ENCODE measurements at regions not wholly inside any gene's neighbourhood (a gene's known extent, or its start where the extent isn't known, plus 50 kb on each side); places are given as distances from the start of the nearest gene placed in this dataset.
"Not testable (repeated sequence)": the region's sequence is repeated elsewhere in the genome, so short reads cannot be mapped to it uniquely, and the experiment has no call there.

GRCh38 chr10:33783557-33783956 lies 449.1 kb upstream of the NRP1 start:
- DNase-seq (ENCODE audit: low read depth in 2 of 2): no peak

DNA sequence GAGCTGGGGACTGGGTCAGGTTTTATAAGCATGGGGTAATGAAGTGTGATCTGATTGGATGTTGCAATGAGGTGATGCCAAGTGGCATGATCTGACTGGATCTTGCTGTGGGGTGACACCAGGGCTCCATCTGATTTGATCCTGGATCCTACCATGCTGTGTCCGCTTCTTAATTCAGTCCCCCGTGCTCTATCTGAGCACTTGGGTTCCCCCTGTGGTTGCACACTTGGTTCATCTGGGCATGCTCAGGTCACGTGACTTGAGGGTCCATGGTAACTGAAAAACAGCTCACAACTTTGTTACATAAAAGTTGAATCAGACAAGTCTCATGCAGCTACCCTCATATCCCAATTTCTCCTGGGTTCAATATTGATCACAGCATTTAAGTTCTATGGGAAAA lies 448.6 kb upstream of the NRP1 start:
- DNase-seq (ENCODE audit: low read depth in 2 of 2): no peak

DNA sequence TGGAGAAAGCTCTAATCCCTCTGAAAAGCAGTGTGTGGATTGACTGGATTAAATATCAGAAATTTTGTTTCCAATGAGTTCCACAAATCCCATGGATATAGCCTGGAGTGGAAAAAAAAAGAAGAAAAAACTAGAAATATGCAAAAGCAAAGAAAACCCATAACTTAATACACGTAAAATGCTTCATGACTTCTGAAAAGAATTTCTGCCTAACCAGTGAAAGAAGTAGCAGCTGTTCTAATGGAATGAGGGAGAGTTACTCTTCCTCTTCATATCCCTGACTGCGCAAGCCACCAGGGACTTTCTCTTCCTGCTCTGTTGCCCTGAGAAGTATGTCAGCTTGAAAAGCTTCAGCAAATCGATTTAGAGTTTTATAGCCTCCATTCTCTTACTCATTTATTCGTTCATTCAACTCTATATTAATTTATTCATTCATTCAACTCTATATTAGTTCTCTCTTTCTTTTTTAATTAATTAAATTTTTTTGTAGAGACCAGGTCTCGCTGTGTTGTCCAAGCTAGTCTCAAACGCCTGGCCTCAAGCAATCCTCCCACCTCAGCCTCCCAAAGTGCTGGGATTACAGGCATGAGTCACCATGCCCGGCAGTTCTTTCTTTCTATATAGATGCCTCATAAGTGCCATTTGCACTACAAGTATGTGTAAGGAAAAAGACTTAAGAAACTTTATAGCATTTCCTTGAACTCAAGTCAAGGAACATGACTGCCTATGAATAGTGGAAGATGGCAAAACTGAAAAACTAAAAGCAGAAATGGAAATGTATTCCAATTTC lies 447.3 kb upstream of the NRP1 start:
- no peak for DNase-seq (ENCODE audit: low read depth in 2 of 2)

- DNase-seq (ENCODE audit: low read depth in 2 of 2): no peak
Measured at GRCh38 chr10:33780961-33781360, 446.5 kb upstream of the NRP1 start.

DNA sequence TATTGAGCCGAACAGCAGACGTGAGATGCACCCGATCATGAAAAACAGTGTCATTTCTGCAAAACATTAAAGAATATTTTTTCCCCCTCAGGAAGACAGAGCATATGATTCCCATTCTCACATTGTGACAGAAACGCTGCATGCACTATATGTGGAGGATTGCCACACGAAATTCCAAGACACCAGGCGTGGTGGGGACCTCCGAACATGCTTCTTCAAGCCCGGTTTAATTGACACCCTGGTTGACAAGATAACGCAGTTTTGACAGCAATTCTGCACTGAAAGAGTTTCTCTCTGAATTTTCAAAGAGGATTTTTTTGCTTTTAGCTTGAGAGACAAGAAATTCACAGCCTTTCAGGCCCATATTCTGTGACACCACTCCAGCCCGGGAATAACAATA lies 442.8 kb upstream of the NRP1 start:
- DNase-seq (ENCODE audit: low read depth in 2 of 2): no peak

DNA sequence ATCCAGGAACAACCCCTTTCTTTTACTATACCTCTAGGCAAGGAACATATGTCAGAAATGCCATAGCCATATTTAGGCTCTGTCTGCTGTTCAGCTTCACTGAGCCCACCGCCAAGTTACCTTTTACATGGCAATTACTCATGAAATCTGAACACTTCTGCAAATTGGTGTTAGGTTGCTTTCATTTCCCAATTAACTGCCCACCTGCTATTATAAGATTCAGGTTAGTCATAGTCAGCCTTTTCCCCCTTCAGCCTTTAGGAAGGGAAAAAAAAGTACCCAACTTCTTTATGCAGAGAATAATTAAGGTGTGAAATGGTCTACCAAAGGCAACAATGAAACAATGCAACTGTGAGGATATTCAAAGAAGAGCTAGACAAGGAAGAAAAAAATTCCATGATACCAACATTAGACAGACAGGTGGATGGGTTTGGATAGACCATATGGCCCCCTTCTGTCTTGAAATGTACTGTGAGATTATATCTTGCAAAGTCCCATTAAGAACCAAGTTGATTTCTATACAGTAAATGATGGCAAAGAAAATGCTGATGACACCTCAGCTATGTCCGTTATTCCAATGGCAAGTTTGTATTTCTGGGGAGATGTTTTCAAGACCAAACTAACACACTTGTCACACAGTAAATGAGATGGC lies 442.1 kb upstream of the NRP1 start:
- DNase-seq (ENCODE audit: low read depth in 2 of 2): no peak

- DNase-seq (ENCODE audit: low read depth in 2 of 2): no peak
Measured at GRCh38 chr10:33774857-33775256, 440.4 kb upstream of the NRP1 start.

DNA sequence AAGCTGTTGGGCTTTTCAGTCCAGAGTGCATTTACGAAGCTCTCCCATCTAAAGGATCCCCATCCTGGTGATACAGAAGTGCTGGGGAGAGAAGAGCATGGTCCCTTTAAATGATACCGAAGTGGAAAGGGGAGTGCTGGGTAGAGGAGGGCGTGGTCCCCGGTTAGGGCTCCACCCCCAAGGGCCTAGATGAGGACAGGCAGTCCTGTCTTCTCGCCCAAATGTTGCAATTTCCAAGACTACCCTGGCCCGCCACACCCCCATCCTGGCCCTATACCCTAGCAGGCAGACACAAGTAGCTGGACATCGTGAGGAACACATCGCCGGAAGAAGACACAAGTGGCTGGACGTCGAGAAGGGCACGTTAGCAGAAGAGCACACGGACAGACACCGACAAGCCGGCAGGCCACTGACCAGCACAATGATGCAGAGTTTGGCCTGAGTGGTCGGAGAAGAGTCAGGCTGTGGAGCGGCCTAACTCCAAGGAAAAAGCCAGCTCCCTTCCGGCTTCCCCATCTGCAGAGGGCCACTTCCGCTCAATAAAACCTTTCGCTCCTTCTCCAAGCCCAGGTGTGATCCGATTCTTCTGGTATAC lies 439.5 kb upstream of the NRP1 start:
- DNase-seq (ENCODE audit: low read depth in 2 of 2): no peak

- no peak for DNase-seq (ENCODE audit: low read depth in 2 of 2)
Measured at GRCh38 chr10:33773253-33773573, 438.7 kb upstream of the NRP1 start.

GRCh38 chr10:33772370-33773252 lies 438.1 kb upstream of the NRP1 start:
- peak; percentile 51 to 73 for DNase-seq (ENCODE audit: low read depth in 2 of 2)

GRCh38 chr10:33771856-33772255 lies 437.4 kb upstream of the NRP1 start:
- not testable (repeated sequence) for DNase-seq (ENCODE audit: low read depth in 2 of 2)

GRCh38 chr10:33764694-33765185 lies 430.3 kb upstream of the NRP1 start:
- no peak for DNase-seq (ENCODE audit: low read depth in 2 of 2)

- DNase-seq (ENCODE audit: low read depth in 2 of 2): no peak
Measured at GRCh38 chr10:33760056-33760943, 425.8 kb upstream of the NRP1 start.

GRCh38 chr10:33759191-33759590 lies 424.7 kb upstream of the NRP1 start:
- no peak for DNase-seq (ENCODE audit: low read depth in 2 of 2)

DNA sequence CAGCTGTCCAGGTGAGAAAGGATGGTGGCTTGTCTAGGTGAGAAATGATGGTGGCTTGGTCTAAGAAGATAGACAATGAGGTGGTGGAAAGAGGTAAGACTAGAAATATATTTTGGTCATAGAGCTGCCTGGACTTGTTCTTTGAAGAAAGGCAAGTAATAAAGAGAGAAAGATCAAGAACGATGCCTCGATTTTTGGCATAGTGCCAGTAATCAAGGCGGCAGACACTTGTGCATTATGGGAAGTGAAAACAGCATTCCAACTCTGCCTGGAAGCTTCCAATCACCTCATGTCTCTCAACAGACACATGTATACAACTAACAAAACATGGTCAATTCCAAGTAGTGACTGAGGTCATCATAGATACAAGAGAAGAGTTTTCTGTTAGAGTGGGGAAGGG lies 423.8 kb upstream of the NRP1 start:
- DNase-seq (ENCODE audit: low read depth in 2 of 2): no peak

DNA sequence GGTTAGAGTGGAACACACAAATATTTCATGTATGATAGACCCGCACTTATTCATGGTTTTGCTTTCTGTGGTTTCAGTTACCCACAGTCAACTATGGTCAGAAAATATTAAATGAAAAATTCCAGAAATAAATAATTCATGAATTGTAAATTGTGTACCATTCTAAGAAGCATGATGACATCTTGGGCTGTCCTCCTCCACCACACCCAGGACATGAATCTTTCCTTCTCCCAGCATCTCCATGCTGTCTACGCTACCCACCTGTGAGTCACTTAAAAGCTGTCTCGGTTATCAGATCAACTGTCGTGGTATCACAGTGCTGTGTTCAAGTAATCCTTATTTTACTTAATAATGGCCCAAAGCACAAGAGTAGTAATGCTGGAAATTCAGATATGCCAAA lies 419.6 kb upstream of the NRP1 start:
- DNase-seq (ENCODE audit: low read depth in 2 of 2): no peak

GRCh38 chr10:33753389-33753788 lies 418.9 kb upstream of the NRP1 start:
- DNase-seq (ENCODE audit: low read depth in 2 of 2): no peak

GRCh38 chr10:33749790-33750189 lies 415.3 kb upstream of the NRP1 start:
- no peak for DNase-seq (ENCODE audit: low read depth in 2 of 2)

DNA sequence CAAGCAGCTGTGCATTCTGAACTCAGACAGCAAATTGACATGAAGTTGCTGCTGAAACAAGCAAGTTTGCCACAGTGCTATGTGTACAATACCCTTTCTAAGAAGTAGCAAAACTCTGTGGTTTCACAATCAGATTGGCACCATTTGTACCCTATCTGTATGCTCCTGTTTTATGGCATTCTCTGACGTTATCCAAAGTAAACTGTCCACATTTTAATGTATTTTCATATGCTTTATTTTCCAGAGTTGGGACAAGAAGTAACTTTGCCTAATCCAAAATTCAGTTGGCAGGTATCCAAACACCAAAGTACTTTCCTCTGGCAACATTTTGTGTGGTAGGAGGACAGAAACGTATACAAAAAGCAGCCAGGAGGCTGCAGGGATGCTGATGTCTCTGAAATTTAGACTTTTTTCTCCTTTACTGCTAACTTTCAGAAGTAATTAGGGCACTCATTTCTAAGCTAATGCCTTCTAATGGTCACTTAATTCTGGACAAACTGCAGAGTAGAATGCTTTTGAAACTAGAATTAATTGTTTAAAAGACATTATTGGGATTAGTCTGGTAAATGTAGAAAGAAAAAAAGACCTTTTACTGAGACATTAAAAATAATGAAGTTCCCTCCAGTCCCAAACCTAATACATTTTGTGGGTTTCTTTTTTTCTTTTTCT lies 414.7 kb upstream of the NRP1 start:
- no peak for DNase-seq (ENCODE audit: low read depth in 2 of 2)

GRCh38 chr10:33746836-33747268 lies 412.4 kb upstream of the NRP1 start:
- no peak for DNase-seq (ENCODE audit: low read depth in 2 of 2)
